HG02678 (cell line): ENCODE measurements at regions not wholly inside any gene's neighbourhood (a gene's known extent, or its start where the extent isn't known, plus 50 kb on each side); places are given as distances from the start of the nearest gene placed in this dataset.
"Not testable (repeated sequence)": the region's sequence is repeated elsewhere in the genome, so short reads cannot be mapped to it uniquely, and the experiment has no call there.

Experiments used
- ATAC-seq: cut with Tn5 transposase; IDR thresholded peaks from one replicate; pipeline ENCODE4 v1.9.1; 2021; ENCODE audit warnings: mild to moderate bottlenecking, moderate library complexity; ENCODE audit not compliant: unreplicated experiment

- ATAC-seq: no peak
Measured at GRCh38 chr4:123209436-123209835, 187.2 kb upstream of the SPRY1 start.

GRCh38 chr4:123215536-123215935 lies 181.1 kb upstream of the SPRY1 start:
- ATAC-seq: no peak

GRCh38 chr4:123216543-123216942 lies 180.1 kb upstream of the SPRY1 start:
- ATAC-seq: no peak

- no peak for ATAC-seq
Measured at GRCh38 chr4:123216946-123217345, 179.6 kb upstream of the SPRY1 start.

- no peak for ATAC-seq
Measured at GRCh38 chr4:123217664-123218063, 178.9 kb upstream of the SPRY1 start.

- ATAC-seq: no peak
Measured at GRCh38 chr4:123218981-123219380, 177.6 kb upstream of the SPRY1 start.

GRCh38 chr4:123229286-123229685 lies 167.3 kb upstream of the SPRY1 start:
- no peak for ATAC-seq

- ATAC-seq: no peak
Measured at GRCh38 chr4:123230061-123230460, 166.5 kb upstream of the SPRY1 start.

- ATAC-seq: no peak
Measured at GRCh38 chr4:123232439-123232838, 164.2 kb upstream of the SPRY1 start.

- ATAC-seq: no peak
Measured at GRCh38 chr4:123233136-123233768, 163.3 kb upstream of the SPRY1 start.

- no peak for ATAC-seq
Measured at GRCh38 chr4:123234955-123235354, 161.6 kb upstream of the SPRY1 start.

- ATAC-seq: no peak
Measured at GRCh38 chr4:123235431-123235830, 161.2 kb upstream of the SPRY1 start.

GRCh38 chr4:123236606-123237005 lies 160.0 kb upstream of the SPRY1 start:
- ATAC-seq: no peak

- ATAC-seq: not testable (repeated sequence)
Measured at GRCh38 chr4:123240286-123240685, 156.3 kb upstream of the SPRY1 start.

- not testable (repeated sequence) for ATAC-seq
Measured at GRCh38 chr4:123243220-123243619, 153.4 kb upstream of the SPRY1 start.

- no peak for ATAC-seq
Measured at GRCh38 chr4:123244137-123244536, 152.5 kb upstream of the SPRY1 start.

GRCh38 chr4:123246085-123246484 lies 150.5 kb upstream of the SPRY1 start:
- no peak for ATAC-seq

- no peak for ATAC-seq
Measured at GRCh38 chr4:123248085-123248659, 148.4 kb upstream of the SPRY1 start.

GRCh38 chr4:123249821-123250220 lies 146.8 kb upstream of the SPRY1 start:
- ATAC-seq: no peak

GRCh38 chr4:123250843-123251242 lies 145.8 kb upstream of the SPRY1 start:
- no peak for ATAC-seq

- no peak for ATAC-seq
Measured at GRCh38 chr4:123255971-123256370, 140.6 kb upstream of the SPRY1 start.

GRCh38 chr4:123256901-123257300 lies 139.7 kb upstream of the SPRY1 start:
- no peak for ATAC-seq

GRCh38 chr4:123257591-123257990 lies 139.0 kb upstream of the SPRY1 start:
- ATAC-seq: no peak
